Rectal smooth muscle tissue (tissue), 1 donor: ENCODE measurements at regions not wholly inside any gene's neighbourhood (a gene's known extent, or its start where the extent isn't known, plus 50 kb on each side); places are given as distances from the start of the nearest gene placed in this dataset.

Experiments used
- H3K27ac ChIP-seq: one replicate; pipeline ENCODE4 v1.7.0; 2013; ENCODE audit warnings: low read depth, low read length, inconsistent platforms
- H3K27me3 ChIP-seq: one replicate; pipeline ENCODE4 v1.7.0; 2013; ENCODE audit warnings: low read length; ENCODE audit not compliant: control insufficient read depth, insufficient read depth
- H3K36me3 ChIP-seq: one replicate; pipeline ENCODE4 v1.7.0; 2013; ENCODE audit warnings: low read length; ENCODE audit not compliant: control insufficient read depth, insufficient read depth
- H3K4me1 ChIP-seq: one replicate; pipeline ENCODE4 v1.7.0; 2013; ENCODE audit warnings: low read length; ENCODE audit not compliant: control insufficient read depth, insufficient read depth
- H3K4me3 ChIP-seq: one replicate; pipeline ENCODE4 v1.7.0; 2013; ENCODE audit warnings: low read length
- H3K9ac ChIP-seq: one replicate; pipeline ENCODE4 v1.7.0; 2013; ENCODE audit warnings: low read length

- Histone ChIP-seq H3K27ac (no peak overlapping the region), H3K4me3 (no peak overlapping the region), H3K27me3 (no peaks in the 10 kb centered on the region), H3K36me3 (no peaks in the 10 kb centered on the region), H3K9ac (no peak overlapping the region), H3K4me1 (no peaks in the 10 kb centered on the region)
Observed at GRCh38 chr10:29109707-29110571, 178.9 kb upstream of the LYZL1 start.

GRCh38 chr10:29112827-29113615 lies 175.8 kb upstream of the LYZL1 start:
- no peak overlapping the region for H3K4me3 ChIP-seq
- no peak overlapping the region for H3K9ac ChIP-seq
- no peaks in the 10 kb centered on the region for H3K36me3 ChIP-seq
- no peaks in the 10 kb centered on the region for H3K27me3 ChIP-seq
- H3K27ac ChIP-seq: no peak overlapping the region
- H3K4me1 ChIP-seq: no peaks in the 10 kb centered on the region

- H3K9ac ChIP-seq: no peak overlapping the region
- no peaks in the 10 kb centered on the region for H3K27me3 ChIP-seq
- H3K4me3 ChIP-seq: no peak overlapping the region
- H3K4me1 ChIP-seq: no peaks in the 10 kb centered on the region
- no peaks in the 10 kb centered on the region for H3K36me3 ChIP-seq
- H3K27ac ChIP-seq: no peak overlapping the region
Observed at GRCh38 chr10:29113616-29113945, 175.3 kb upstream of the LYZL1 start.

- Histone ChIP-seq H3K27me3 (no peaks in the 10 kb centered on the region), H3K9ac (no peak overlapping the region), H3K4me1 (no peaks in the 10 kb centered on the region), H3K27ac (no peak overlapping the region), H3K36me3 (no peaks in the 10 kb centered on the region), H3K4me3 (no peak overlapping the region)
Observed at GRCh38 chr10:29114141-29114540, 174.7 kb upstream of the LYZL1 start.

GRCh38 chr10:29117781-29118180 lies 171.1 kb upstream of the LYZL1 start:
- Histone ChIP-seq H3K27me3 (no peaks in the 10 kb centered on the region), H3K27ac (no peak overlapping the region), H3K4me1 (no peaks in the 10 kb centered on the region), H3K9ac (no peak overlapping the region), H3K4me3 (no peak overlapping the region), H3K36me3 (no peaks in the 10 kb centered on the region)

GRCh38 chr10:29119374-29119773 lies 169.5 kb upstream of the LYZL1 start:
- H3K4me1 ChIP-seq: no peaks in the 10 kb centered on the region
- H3K36me3 ChIP-seq: no peaks in the 10 kb centered on the region
- no peaks in the 10 kb centered on the region for H3K27me3 ChIP-seq
- no peak overlapping the region for H3K4me3 ChIP-seq
- no peak overlapping the region for H3K9ac ChIP-seq
- no peak overlapping the region for H3K27ac ChIP-seq

- Histone ChIP-seq H3K27me3 (no peaks in the 10 kb centered on the region), H3K36me3 (no peaks in the 10 kb centered on the region), H3K27ac (no peak overlapping the region)
Observed at GRCh38 chr10:29120216-29120615, 168.7 kb upstream of the LYZL1 start.

GRCh38 chr10:29124864-29125263 lies 164.0 kb upstream of the LYZL1 start:
- Histone ChIP-seq H3K27me3 (no peaks in the 10 kb centered on the region), H3K27ac (no peak overlapping the region), H3K4me3 (no peak overlapping the region)

More at GRCh38 chr10:29120216-29120615, 168.7 kb upstream of the LYZL1 start:
- no peak overlapping the region for H3K9ac ChIP-seq
- H3K4me1 ChIP-seq: no peaks in the 10 kb centered on the region
- no peak overlapping the region for H3K4me3 ChIP-seq

GRCh38 chr10:29127037-29127700 lies 161.7 kb upstream of the LYZL1 start:
- Histone ChIP-seq H3K9ac (no peak overlapping the region), H3K36me3 (no peaks in the 10 kb centered on the region), H3K27ac (no peak overlapping the region), H3K4me1 (no peaks in the 10 kb centered on the region), H3K27me3 (no peaks in the 10 kb centered on the region), H3K4me3 (no peak overlapping the region)

More at GRCh38 chr10:29124864-29125263, 164.0 kb upstream of the LYZL1 start:
- H3K4me1 ChIP-seq: no peaks in the 10 kb centered on the region
- H3K36me3 ChIP-seq: no peaks in the 10 kb centered on the region
- H3K9ac ChIP-seq: no peak overlapping the region

GRCh38 chr10:29127731-29128130 lies 161.1 kb upstream of the LYZL1 start:
- Histone ChIP-seq H3K4me3 (no peak overlapping the region), H3K9ac (no peak overlapping the region), H3K27me3 (no peaks in the 10 kb centered on the region), H3K4me1 (no peaks in the 10 kb centered on the region), H3K36me3 (no peaks in the 10 kb centered on the region), H3K27ac (no peak overlapping the region)

GRCh38 chr10:29130190-29130673 lies 158.6 kb upstream of the LYZL1 start:
- Histone ChIP-seq H3K4me3 (no peak overlapping the region), H3K4me1 (no peaks in the 10 kb centered on the region), H3K27ac (no peak overlapping the region), H3K9ac (no peak overlapping the region), H3K36me3 (no peaks in the 10 kb centered on the region), H3K27me3 (no peaks in the 10 kb centered on the region)

- Histone ChIP-seq H3K9ac (no peak overlapping the region), H3K4me1 (no peaks in the 10 kb centered on the region), H3K36me3 (no peaks in the 10 kb centered on the region), H3K4me3 (no peak overlapping the region), H3K27me3 (no peaks in the 10 kb centered on the region), H3K27ac (no peak overlapping the region)
Observed at GRCh38 chr10:29131952-29132547, 156.8 kb upstream of the LYZL1 start.
